H1 (cell line): ENCODE measurements at regions not wholly inside any gene's neighbourhood (a gene's known extent, or its start where the extent isn't known, plus 50 kb on each side); places are given as distances from the start of the nearest gene placed in this dataset.
A peak's percentile ranks its signal among the peaks of the same experiment; 100 is the strongest.

Experiments used
- CTCF ChIA-PET: fragments of 300-600 bp; sonication (Branson Sonifier 250); formaldehyde crosslinking; loops from one replicate; lab custom pipeline; 2021; ENCODE audit not compliant: partially characterized antibody; lab: Charles Lee
- POLR2A ChIA-PET: fragments of 300-600 bp; sonication (Branson Sonifier 250); formaldehyde crosslinking; loops from one replicate; lab custom pipeline; 2021; ENCODE audit warnings: inconsistent platforms; ENCODE audit not compliant: partially characterized antibody; lab: Charles Lee
- DNase-seq, 2 experiments: peaks; one replicate each; pipeline versions ENCODE4 v3.0.0 to v3.0.0-alpha.2; 2010 to 2022; ENCODE audit warnings: low spot score in 2 of 2, low read depth in 1 of 2, mixed read lengths in 1 of 2
- FAIRE-seq: peaks from 2 replicates; lab custom pipeline; 2011; peaks lifted over from hg19 to GRCh38; lab: Jason Lieb, UNC
- H2AFZ ChIP-seq: 2 replicates; pipeline ENCODE4 v1.8.1; 2012; ENCODE audit warnings: low read length, inconsistent platforms
- H2AK5ac ChIP-seq: 2 replicates; pipeline ENCODE4 v1.6.1; 2013; ENCODE audit warnings: low read depth, low read length
- H2BK120ac ChIP-seq: replicated peaks from 2 replicates; pipeline ENCODE3; 2013; ENCODE audit warnings: low read depth, low read length, inconsistent platforms
- H2BK12ac ChIP-seq: 2 replicates; pipeline ENCODE4 v1.6.1; 2013; ENCODE audit warnings: low read depth, low read length
- H2BK15ac ChIP-seq: 2 replicates; pipeline ENCODE4 v1.6.1; 2013; ENCODE audit warnings: low read length
- H2BK20ac ChIP-seq: 2 replicates; pipeline ENCODE4 v1.6.1; 2013; ENCODE audit warnings: low read length
- H2BK5ac ChIP-seq: 2 replicates; pipeline ENCODE4 v1.6.1; 2013; ENCODE audit warnings: low read depth, low read length
- H3K14ac ChIP-seq: 2 replicates; pipeline ENCODE4 v1.6.1; 2013; ENCODE audit warnings: inconsistent platforms; ENCODE audit not compliant: insufficient read length
- H3K18ac ChIP-seq: 2 replicates; pipeline ENCODE4 v1.6.1; 2013; ENCODE audit warnings: low read length; ENCODE audit errors: extremely low read depth
- H3K23ac ChIP-seq: 2 replicates; pipeline ENCODE4 v1.6.1; 2013; ENCODE audit warnings: inconsistent platforms; ENCODE audit not compliant: insufficient read length
- H3K23me2 ChIP-seq: 2 replicates; pipeline ENCODE4 v1.6.1; 2013; ENCODE audit warnings: low read depth, low read length
- H3K27ac ChIP-seq: 2 replicates; pipeline ENCODE4 v1.6.1; 2011; ENCODE audit warnings: low read depth, low read length, inconsistent platforms
- H3K27me3 ChIP-seq, 4 experiments: replicated peaks in 1 of 4; 1 replicate in 1 of 4; 2 replicates in 3 of 4; pipeline versions ENCODE4 v1.6.1 to v1.8.1; 2011 to 2013; ENCODE audit warnings: low read length in 3 of 4, mild to moderate bottlenecking in 3 of 4, inconsistent platforms in 2 of 4, mixed read lengths in 2 of 4, moderate library complexity in 1 of 4; ENCODE audit not compliant: control insufficient read depth in 3 of 4, insufficient read depth in 3 of 4; ENCODE audit errors: extremely low read depth in 1 of 4
- H3K36me3 ChIP-seq, 4 experiments: 2 replicates each; pipeline versions ENCODE4 v1.6.1 to v1.8.1; 2011 to 2013; ENCODE audit warnings: mild to moderate bottlenecking in 4 of 4, low read length in 3 of 4, moderate library complexity in 2 of 4, control low read depth in 1 of 4, inconsistent platforms in 1 of 4; ENCODE audit not compliant: insufficient read depth in 4 of 4, control insufficient read depth in 2 of 4
- H3K4ac ChIP-seq: replicated peaks from 2 replicates; pipeline ENCODE3; 2013; ENCODE audit warnings: low read length, low read depth, mixed read lengths, inconsistent platforms; ENCODE audit not compliant: insufficient read length
- H3K4me1 ChIP-seq, 4 experiments: replicated peaks in 1 of 4; 1 replicate in 1 of 4; 2 replicates in 3 of 4; pipeline versions ENCODE4 v1.6.1 to v1.8.1; 2011 to 2013; ENCODE audit warnings: low read length in 3 of 4, inconsistent platforms in 2 of 4, mixed read lengths in 1 of 4; ENCODE audit not compliant: insufficient read depth in 4 of 4, control insufficient read depth in 3 of 4
- H3K4me2 ChIP-seq, 2 experiments: 2 replicates each; pipeline versions ENCODE4 v1.6.1 to v1.8.1; 2011 to 2013; ENCODE audit warnings: low read depth in 2 of 2, low read length in 2 of 2, control low read depth in 1 of 2, inconsistent platforms in 1 of 2, mild to moderate bottlenecking in 1 of 2; ENCODE audit not compliant: insufficient read depth in 1 of 2
- H3K4me3 ChIP-seq, 4 experiments: fragments of 200-600, 300-600 bp in 1 of 4; sonication (generic), shearing (Covaris generic), sonication (Bioruptor Twin) in 1 of 4; 2 replicates each; pipeline versions ENCODE4 v1.5.1 to v1.8.1; 2011 to 2016; ENCODE audit warnings: low read length in 4 of 4, low read depth in 3 of 4, control low read depth in 2 of 4, inconsistent platforms in 2 of 4, mild to moderate bottlenecking in 2 of 4, mixed read lengths in 1 of 4, moderate library complexity in 1 of 4; ENCODE audit not compliant: insufficient read depth in 2 of 4; ENCODE audit errors: extremely low read depth in 1 of 4
- H3K56ac ChIP-seq: replicated peaks from 2 replicates; pipeline ENCODE3; 2013; ENCODE audit warnings: low read depth, mild to moderate bottlenecking, mixed read lengths, low read length, inconsistent platforms; ENCODE audit not compliant: insufficient read length
- H3K79me1 ChIP-seq: 2 replicates; pipeline ENCODE4 v1.6.1; 2013; ENCODE audit warnings: low read depth, low read length, control low read depth
- H3K79me2 ChIP-seq, 2 experiments: 2 replicates each; pipeline versions ENCODE4 v1.6.1 to v1.8.1; 2012 to 2013; ENCODE audit warnings: low read length in 2 of 2, mild to moderate bottlenecking in 2 of 2, inconsistent platforms in 1 of 2; ENCODE audit not compliant: insufficient read depth in 2 of 2, control insufficient read depth in 1 of 2
- H3K9ac ChIP-seq, 4 experiments: replicated peaks in 1 of 4; 1 replicate in 1 of 4; 2 replicates in 3 of 4; pipeline versions ENCODE4 v1.6.1 to v1.8.1; 2011 to 2013; ENCODE audit warnings: low read depth in 3 of 4, low read length in 3 of 4, control low read depth in 2 of 4, mild to moderate bottlenecking in 2 of 4, moderate library complexity in 2 of 4, inconsistent platforms in 1 of 4; ENCODE audit errors: extremely low read depth in 1 of 4
- H3K9me3 ChIP-seq, 2 experiments: 2 replicates each; pipeline versions ENCODE4 v1.6.1 to v1.8.1; 2012 to 2013; ENCODE audit warnings: mild to moderate bottlenecking in 2 of 2, moderate library complexity in 2 of 2, control low read depth in 1 of 2, inconsistent platforms in 1 of 2, low read depth in 1 of 2, low read length in 1 of 2, mixed read lengths in 1 of 2; ENCODE audit not compliant: insufficient read depth in 2 of 2
- H4K20me1 ChIP-seq, 2 experiments: replicated peaks in 1 of 2; 2 replicates each; pipeline versions ENCODE3 to v1.8.1; 2011 to 2013; ENCODE audit warnings: inconsistent platforms in 2 of 2, low read length in 2 of 2, mild to moderate bottlenecking in 1 of 2; ENCODE audit not compliant: insufficient read depth in 2 of 2, control insufficient read depth in 1 of 2
- H4K5ac ChIP-seq: 2 replicates; pipeline ENCODE4 v1.6.1; 2013; ENCODE audit warnings: low read length, low read depth, mixed read lengths, inconsistent platforms; ENCODE audit not compliant: insufficient read length
- H4K8ac ChIP-seq: 2 replicates; pipeline ENCODE4 v1.8.0; 2013; ENCODE audit warnings: mild to moderate bottlenecking, moderate library complexity, low read length, inconsistent platforms; ENCODE audit not compliant: insufficient read depth; ENCODE audit errors: extremely low read depth
- H4K91ac ChIP-seq: replicated peaks from 2 replicates; pipeline ENCODE3; 2013; ENCODE audit warnings: low read length, mixed read lengths, inconsistent platforms; ENCODE audit not compliant: insufficient read length
- ASH2L ChIP-seq: fragments of 200-600, 300-600 bp; sonication (generic); IDR thresholded peaks from one replicate; pipeline ENCODE4 v1.7.1; 2017; ENCODE audit warnings: low read length
- ATF3 ChIP-seq: IDR thresholded peaks from 2 replicates; pipeline ENCODE4 v1.6.1; 2011; ENCODE audit warnings: low read depth, mild to moderate bottlenecking, low read length; ENCODE audit not compliant: insufficient read depth
- CREB1 ChIP-seq: IDR thresholded peaks from 2 replicates; pipeline ENCODE4 v1.6.1; 2012; ENCODE audit warnings: inconsistent platforms
- CTBP2 ChIP-seq: IDR thresholded peaks from 2 replicates; pipeline ENCODE4 v1.7.0; 2011; ENCODE audit warnings: borderline replicate concordance, mild to moderate bottlenecking, moderate library complexity, mixed read lengths, low read length; ENCODE audit not compliant: insufficient read depth, insufficient read length
- E2F6 ChIP-seq: IDR thresholded peaks from 2 replicates; pipeline ENCODE4 v1.6.1; 2012; ENCODE audit warnings: inconsistent platforms
- EP300 ChIP-seq, 2 experiments: IDR thresholded peaks; 1 replicate in 1 of 2; 2 replicates in 1 of 2; pipeline ENCODE4 v1.6.1; 2011 to 2012; ENCODE audit warnings: low read depth in 2 of 2, low read length in 2 of 2, mild to moderate bottlenecking in 2 of 2, borderline replicate concordance in 1 of 2, inconsistent platforms in 1 of 2, moderate library complexity in 1 of 2
- GABPA ChIP-seq: IDR thresholded peaks from 2 replicates; pipeline ENCODE4 v1.6.1; 2011; ENCODE audit warnings: mild to moderate bottlenecking, low read length, moderate library complexity, borderline replicate concordance; ENCODE audit not compliant: insufficient read depth
- GTF2F1 ChIP-seq: IDR thresholded peaks from 2 replicates; pipeline ENCODE4 v1.6.1; 2012; ENCODE audit warnings: low read depth, low read length, improper control_type of control experiment, borderline replicate concordance
- KDM5A ChIP-seq: fragments of 200-600 bp; IDR thresholded peaks from 2 replicates; pipeline ENCODE4 v1.7.1; 2012; ENCODE audit warnings: mild to moderate bottlenecking, low read length, inconsistent platforms, mixed read lengths
- POLR2AphosphoS5 ChIP-seq: IDR thresholded peaks from 2 replicates; pipeline ENCODE4 v1.6.1; 2011; ENCODE audit warnings: low read depth, low read length
- RAD21 ChIP-seq, 2 experiments: IDR thresholded peaks in 1 of 2; conservative IDR thresholded peaks in 1 of 2; 2 replicates each; pipeline ENCODE4 v1.6.1; 2011; ENCODE audit warnings: low read depth in 2 of 2, low read length in 2 of 2, improper control_type of control experiment in 1 of 2, inconsistent platforms in 1 of 2, mild to moderate bottlenecking in 1 of 2, moderate library complexity in 1 of 2
- SIRT6 ChIP-seq: IDR thresholded peaks from one replicate; pipeline ENCODE4 v1.7.1; 2012; ENCODE audit warnings: low read length, inconsistent platforms
- SP4 ChIP-seq: IDR thresholded peaks from 2 replicates; pipeline ENCODE4 v1.6.1; 2012; ENCODE audit warnings: low read length, inconsistent platforms
- TCF12 ChIP-seq: IDR thresholded peaks from 2 replicates; pipeline ENCODE4 v1.6.1; 2011; ENCODE audit warnings: low read depth, mild to moderate bottlenecking, low read length
- WGBS, 2 experiments: shearing (Covaris generic) in 1 of 2; methylation state at CpG; one replicate each; pipeline versions ENCODE4 v1.1.6 to v1.1.7; 2013 to 2015; ENCODE audit warnings: low lambda C conversion rate in 2 of 2, mixed read lengths in 2 of 2, inconsistent platforms in 1 of 2, low coverage in 1 of 2, missing lambda C conversion rate in 1 of 2; ENCODE audit not compliant: insufficient replicate concordance in 2 of 2, insufficient coverage in 1 of 2, insufficient read length in 1 of 2; ENCODE audit errors: extremely low coverage in 1 of 2, missing lambda C conversion rate in 1 of 2; 5-methylcytosine and 5-hydroxymethylcytosine counted together

- no peak overlapping the region for H2AK5ac ChIP-seq
- ChIA-PET CTCF (interaction anchor here (0.8 to 1.1 kb wide), 2 partner anchors 15 kb away, joined by 3 read pairs; no protein-coding TSS in a partner anchor), POLR2A (no interaction called here)
- H3K9ac ChIP-seq = no peak overlapping the region
- H3K23me2 ChIP-seq = no peaks in the 10 kb centered on the region
- H4K5ac ChIP-seq = no peak overlapping the region
- no peak overlapping the region for H3K4me3 ChIP-seq
- no peaks in the 10 kb centered on the region for H3K36me3 ChIP-seq
- no peak overlapping the region for H2BK5ac ChIP-seq
- no peak overlapping the region for H3K27ac ChIP-seq
- H2BK120ac ChIP-seq = no peak overlapping the region
- H3K79me1 ChIP-seq = no peaks in the 10 kb centered on the region
- H3K9me3 ChIP-seq = no peaks in the 10 kb centered on the region
- no peak overlapping the region for H2BK12ac ChIP-seq
- no peak overlapping the region for H2BK20ac ChIP-seq
- H3K4me1 ChIP-seq = peaks cover 0 to 5% (median 0%) of the 10 kb centered on the region in 4 experiments; a peak in 1 of 7 replicates
- peaks cover 0 to 1% (median 0%) of the 10 kb centered on the region in 4 experiments; a peak in 1 of 7 replicates for H3K27me3 ChIP-seq
- no peak overlapping the region for H3K4me2 ChIP-seq
- 84% methylated on average over 4 of the region's 4 CpGs; no CpG with 5 or more reads in 1 of the 2 experiments for WGBS, 2 experiments
- H2BK15ac ChIP-seq = no peak overlapping the region
- H4K8ac ChIP-seq = no peak overlapping the region
- H4K91ac ChIP-seq = no peak overlapping the region
- peak overlapping the region; percentile 26; the same call in 1 of the 2 replicates for H2AFZ ChIP-seq
- H3K4ac ChIP-seq = no peak overlapping the region
- no peaks in the 10 kb centered on the region for H3K79me2 ChIP-seq
- DNase-seq (no peak), FAIRE-seq (no peak)
- H4K20me1 ChIP-seq = no peaks in the 10 kb centered on the region
- no peak overlapping the region for H3K23ac ChIP-seq
- no peak overlapping the region for H3K18ac ChIP-seq
- no peak overlapping the region for H3K56ac ChIP-seq
- no peak overlapping the region for H3K14ac ChIP-seq
- TF ChIP-seq TCF12 = no peak
- no peak for TF ChIP-seq GTF2F1
- TF ChIP-seq E2F6 = no peak
- no peak for TF ChIP-seq SP4
- no peak for TF ChIP-seq EP300 (IDR thresholded peaks at IDR 0.05; ENCODE audit: borderline replicate concordance in 1 of 2, low read depth in 2 of 2, low read length in 2 of 2)
- no peak for TF ChIP-seq KDM5A
- no peak for TF ChIP-seq RAD21 (IDR thresholded peaks at IDR 0.05 in 1 of 2, conservative IDR thresholded peaks at IDR 0.05 in 1 of 2; ENCODE audit: low read depth in 2 of 2, low read length in 2 of 2)
- no peak for TF ChIP-seq CREB1
- TF ChIP-seq POLR2AphosphoS5 = no peak
- TF ChIP-seq ATF3 = no peak
- TF ChIP-seq SIRT6 = no peak
- TF ChIP-seq GABPA = no peak
- no peak for TF ChIP-seq ASH2L
- TF ChIP-seq CTBP2 = no peak
These were observed 374.3 kb upstream of the SLC35B3 start for GRCh38 chr6:8809662-8810061.
